SK-N-SH (cell line): ENCODE measurements at regions not wholly inside any gene's neighbourhood (a gene's known extent, or its start where the extent isn't known, plus 50 kb on each side); places are given as distances from the start of the nearest gene placed in this dataset.

Experiments used
- CTCF ChIA-PET: fragments of 300-600, 350-600 bp; formaldehyde crosslinking; extraction: SDS; loops from one replicate; lab custom pipeline; 2021; lab: Yijun Ruan, JAX
- POLR2A ChIA-PET: fragments of 350-600 bp; sonication (Branson Sonifier 250); formaldehyde crosslinking; extraction: SDS; loops from one replicate; lab custom pipeline; 2020; ENCODE audit warnings: antibody characterized with exemption, inconsistent platforms; lab: Yijun Ruan, JAX
- DNase-seq: peaks from one replicate; pipeline ENCODE4 v3.0.0; 2012
- H2AFZ ChIP-seq: fragments of 200-600 bp; sonication (generic); 2 replicates; pipeline ENCODE4 v1.8.1; 2016; ENCODE audit warnings: antibody characterized with exemption, mild to moderate bottlenecking, low read depth
- H3F3A ChIP-seq: fragments of 200-600 bp; sonication (generic); replicated peaks from 2 replicates; pipeline ENCODE3; 2016; ENCODE audit warnings: antibody characterized with exemption, mild to moderate bottlenecking; ENCODE audit not compliant: insufficient read depth
- H3K27ac ChIP-seq, 2 experiments: fragments of 200-500 bp in 1 of 2; fragments of 200-600 bp in 1 of 2; sonication (Bioruptor generic) in 1 of 2; sonication (generic), shearing (Covaris generic) in 1 of 2; 2 replicates each; pipeline versions ENCODE4 v1.5.1 to v1.6.1; 2014 to 2016; ENCODE audit warnings: low read depth in 2 of 2, inconsistent platforms in 1 of 2, low read length in 1 of 2, mild to moderate bottlenecking in 1 of 2, mixed read lengths in 1 of 2
- H3K27me3 ChIP-seq: fragments of 200-600 bp; sonication (generic), shearing (Covaris generic); 2 replicates; pipeline ENCODE4 v1.6.1; 2016; ENCODE audit warnings: mixed run types; ENCODE audit not compliant: insufficient read depth
- H3K36me3 ChIP-seq, 2 experiments: fragments of 200-500 bp in 1 of 2; fragments of 200-600 bp in 1 of 2; sonication (Bioruptor generic) in 1 of 2; sonication (generic) in 1 of 2; replicated peaks in 1 of 2; 2 replicates each; pipeline versions ENCODE3 to v1.5.1; 2014 to 2016; ENCODE audit warnings: low read length in 1 of 2, mild to moderate bottlenecking in 1 of 2; ENCODE audit not compliant: insufficient read depth in 2 of 2, control insufficient read depth in 1 of 2
- H3K4me1 ChIP-seq, 2 experiments: fragments of 200-500 bp in 1 of 2; fragments of 200-600 bp in 1 of 2; sonication (Bioruptor generic) in 1 of 2; sonication (generic), shearing (Covaris generic) in 1 of 2; 2 replicates each; pipeline versions ENCODE4 v1.5.1 to v1.6.1; 2014 to 2016; ENCODE audit warnings: low read depth in 1 of 2, low read length in 1 of 2, mixed run types in 1 of 2; ENCODE audit not compliant: insufficient read depth in 2 of 2, control insufficient read depth in 1 of 2
- H3K4me2 ChIP-seq: fragments of 200-600 bp; sonication (generic), shearing (Covaris generic); 2 replicates; pipeline ENCODE4 v1.6.1; 2017; ENCODE audit warnings: mixed run types
- H3K4me3 ChIP-seq, 2 experiments: fragments of 200-500 bp in 1 of 2; fragments of 200-600 bp in 1 of 2; sonication (Bioruptor generic) in 1 of 2; sonication (generic), shearing (Covaris generic) in 1 of 2; 2 replicates each; pipeline versions ENCODE4 v1.5.1 to v1.8.1; 2014 to 2016; ENCODE audit warnings: low read depth in 2 of 2, inconsistent platforms in 1 of 2, low read length in 1 of 2, mild to moderate bottlenecking in 1 of 2, mixed read lengths in 1 of 2, moderate library complexity in 1 of 2
- H3K79me2 ChIP-seq: fragments of 200-600 bp; sonication (generic); 2 replicates; pipeline ENCODE4 v1.8.1; 2017; ENCODE audit warnings: mild to moderate bottlenecking; ENCODE audit not compliant: insufficient read depth
- H3K9ac ChIP-seq: fragments of 200-600 bp; sonication (generic); 2 replicates; pipeline ENCODE4 v1.6.1; 2017; ENCODE audit warnings: mixed run types
- H3K9me2 ChIP-seq: fragments of 200-600 bp; sonication (generic); 2 replicates; pipeline ENCODE4 v1.6.1; 2017; ENCODE audit warnings: mixed run types
- H3K9me3 ChIP-seq: fragments of 200-600 bp; sonication (generic); 2 replicates; pipeline ENCODE4 v1.6.1; 2017; ENCODE audit warnings: mixed run types, mild to moderate bottlenecking, moderate library complexity
- H4K20me1 ChIP-seq: fragments of 200-600 bp; sonication (generic); 2 replicates; pipeline ENCODE4 v1.6.1; 2017; ENCODE audit warnings: mild to moderate bottlenecking, mixed run types; ENCODE audit not compliant: insufficient read depth
- CHD2 ChIP-seq: fragments of 150-350 bp; IDR thresholded peaks from 2 replicates; pipeline ENCODE4 v1.6.1; 2018; ENCODE audit warnings: low read length; ENCODE audit not compliant: partially characterized antibody
- CTCF ChIP-seq: fragments of 200-600 bp; sonication (generic); IDR thresholded peaks from 2 replicates; pipeline ENCODE4 v1.6.1; 2017; ENCODE audit warnings: antibody characterized with exemption, mild to moderate bottlenecking, moderate library complexity
- FOSL2 ChIP-seq: IDR thresholded peaks from 2 replicates; pipeline ENCODE4 v1.4.0; 2012; ENCODE audit warnings: low read depth, mild to moderate bottlenecking, moderate library complexity, borderline replicate concordance
- FOXJ3 ChIP-seq: sonication (generic); formaldehyde crosslinking; IDR thresholded peaks from 2 replicates; pipeline ENCODE4 v1.5.1; 2020; ENCODE audit warnings: mild to moderate bottlenecking, missing genetic modification reagents
- FOXM1 ChIP-seq: IDR thresholded peaks from 2 replicates; pipeline ENCODE4 v1.4.0; 2012; ENCODE audit warnings: low read depth, mild to moderate bottlenecking
- GABPA ChIP-seq: IDR thresholded peaks from 2 replicates; pipeline ENCODE4 v1.4.0; 2012; ENCODE audit warnings: low read depth, mild to moderate bottlenecking
- GATA2 ChIP-seq: sonication (generic); formaldehyde crosslinking; IDR thresholded peaks from 2 replicates; pipeline ENCODE4 v1.5.0; 2020; ENCODE audit warnings: mild to moderate bottlenecking, missing genetic modification reagents
- IRF3 ChIP-seq: fragments of 150-350 bp; IDR thresholded peaks from 2 replicates; pipeline ENCODE4 v1.6.1; 2016; ENCODE audit warnings: mild to moderate bottlenecking, low read depth, low read length
- JUND ChIP-seq: IDR thresholded peaks from 2 replicates; pipeline ENCODE4 v1.4.0; 2012
- MAX ChIP-seq: IDR thresholded peaks from 2 replicates; pipeline ENCODE4 v1.4.0; 2012; ENCODE audit warnings: low read depth
- MEF2A ChIP-seq: IDR thresholded peaks from 2 replicates; pipeline ENCODE4 v1.4.0; 2012; ENCODE audit warnings: low read depth, borderline replicate concordance
- MXI1 ChIP-seq: IDR thresholded peaks from 2 replicates; pipeline ENCODE4 v1.6.1; 2012; ENCODE audit warnings: mild to moderate bottlenecking, low read depth, low read length, improper control_type of control experiment
- PBX3 ChIP-seq: IDR thresholded peaks from 2 replicates; pipeline ENCODE4; 2012
- POLR2AphosphoS5 ChIP-seq: IDR thresholded peaks from 2 replicates; pipeline ENCODE4 v1.6.1; 2012; ENCODE audit warnings: low read depth, low read length
- RAD21 ChIP-seq: IDR thresholded peaks from 2 replicates; pipeline ENCODE4 v1.6.1; 2012; ENCODE audit warnings: mild to moderate bottlenecking, low read length
- RCOR1 ChIP-seq: fragments of 150-350 bp; IDR thresholded peaks from 2 replicates; pipeline ENCODE4 v1.6.1; 2017; ENCODE audit warnings: antibody characterized with exemption, low read length
- RFX5 ChIP-seq: IDR thresholded peaks from 2 replicates; pipeline ENCODE4 v1.6.1; 2012; ENCODE audit warnings: mild to moderate bottlenecking, improper control_type of control experiment, low read length
- SIN3A ChIP-seq: IDR thresholded peaks from 2 replicates; pipeline ENCODE4 v1.6.1; 2012; ENCODE audit warnings: low read depth, mild to moderate bottlenecking, low read length, moderate library complexity, borderline replicate concordance
- SMC3 ChIP-seq: IDR thresholded peaks from 2 replicates; pipeline ENCODE4 v1.6.1; 2012; ENCODE audit warnings: low read depth, low read length, improper control_type of control experiment
- TCF12 ChIP-seq: IDR thresholded peaks from 2 replicates; pipeline ENCODE4 v1.4.0; 2012
- TEAD4 ChIP-seq: IDR thresholded peaks from 2 replicates; pipeline ENCODE4 v1.4.0; 2012; ENCODE audit warnings: mild to moderate bottlenecking, borderline replicate concordance; ENCODE audit not compliant: insufficient read depth
- USF1 ChIP-seq: IDR thresholded peaks from 2 replicates; pipeline ENCODE4 v1.4.0; 2012; ENCODE audit warnings: low read depth, borderline replicate concordance
- USF2 ChIP-seq: fragments of 150-350 bp; IDR thresholded peaks from 2 replicates; pipeline ENCODE4 v1.6.1; 2017; ENCODE audit warnings: antibody characterized with exemption, low read length, low read depth, borderline replicate concordance
- YY1 ChIP-seq: IDR thresholded peaks from 2 replicates; pipeline ENCODE4 v1.4.0; 2012; ENCODE audit warnings: low read depth, mild to moderate bottlenecking
- ZBTB33 ChIP-seq: IDR thresholded peaks from 2 replicates; pipeline ENCODE4 v1.4.0; 2012; ENCODE audit warnings: low read depth, borderline replicate concordance
- WGBS: methylation state at CpG from one replicate; pipeline ENCODE4 v1.1.6; 2017; ENCODE audit warnings: low lambda C conversion rate; 5-methylcytosine and 5-hydroxymethylcytosine counted together

- H3K27ac ChIP-seq: peak overlapping the region; percentile 10 to 76; a peak in 3 of 4 replicates
- H3K27me3 ChIP-seq: no peaks in the 10 kb centered on the region
- H3K36me3 ChIP-seq: no peaks in the 10 kb centered on the region
- no peaks in the 10 kb centered on the region for H3K79me2 ChIP-seq
- H3K9me2 ChIP-seq: no peaks in the 10 kb centered on the region
- H3K9me3 ChIP-seq: no peaks in the 10 kb centered on the region
- ChIA-PET POLR2A (no interaction called here), CTCF (interaction anchor here (0.7 to 11.7 kb wide), 25 partner anchors 9 to 1414 kb away, joined by 3 to 150 read pairs (median 4); no protein-coding TSS in a partner anchor)
- H3K4me1 ChIP-seq: peaks cover 5 to 19% of the 10 kb centered on the region in 2 experiments; a peak in 3 of 4 replicates
- no peaks in the 10 kb centered on the region for H4K20me1 ChIP-seq
- peak; percentile 49 for DNase-seq
- 20% methylated on average over 16 of the region's 16 CpGs for WGBS
- peak overlapping the region; percentile 82; the same call in 1 of the 2 replicates for H2AFZ ChIP-seq
- no peak overlapping the region for H3K9ac ChIP-seq
- peak overlapping the region; percentile 53; the same call in 1 of the 2 replicates for H3K4me2 ChIP-seq
- H3F3A ChIP-seq: no peaks in the 10 kb centered on the region
- peak overlapping the region in 1 of 2 experiments; percentile 36; a peak in 1 of 4 replicates for H3K4me3 ChIP-seq
- TF ChIP-seq POLR2AphosphoS5: no peak
- TF ChIP-seq FOXM1: no peak
- TF ChIP-seq PBX3: no peak; the same call in 1 of the 2 replicates
- no peak for TF ChIP-seq FOSL2
- TF ChIP-seq RFX5: no peak
- no peak for TF ChIP-seq MAX
- TF ChIP-seq CTCF: peak; percentile 88
- no peak for TF ChIP-seq FOXJ3 (CRISPR knock-in tag)
- TF ChIP-seq MXI1: no peak
- peak; percentile 63 for TF ChIP-seq TCF12
- TF ChIP-seq GABPA: no peak
- TF ChIP-seq IRF3: no peak
- peak; percentile 15; the same call in 1 of the 2 replicates for TF ChIP-seq TEAD4
- TF ChIP-seq RCOR1: no peak
- peak; percentile 50 for TF ChIP-seq SMC3
- no peak for TF ChIP-seq ZBTB33
- no peak for TF ChIP-seq USF2
- TF ChIP-seq USF1: no peak
- TF ChIP-seq SIN3A: no peak
- TF ChIP-seq JUND: no peak
- no peak for TF ChIP-seq CHD2
- TF ChIP-seq YY1: no peak
- no peak for TF ChIP-seq GATA2 (CRISPR knock-in tag)
- TF ChIP-seq MEF2A: no peak
- peak; percentile 81 for TF ChIP-seq RAD21
Measured at GRCh38 chr2:67846370-67847070, 216.3 kb downstream of the C1D start.
